GM21447 (cell line): ENCODE measurements at regions not wholly inside any gene's neighbourhood (a gene's known extent, or its start where the extent isn't known, plus 50 kb on each side); places are given as distances from the start of the nearest gene placed in this dataset.

Source experiments
- ATAC-seq: cut with Tn5 transposase; IDR thresholded peaks from one replicate; pipeline ENCODE4 v1.9.1; 2021; ENCODE audit not compliant: unreplicated experiment

DNA sequence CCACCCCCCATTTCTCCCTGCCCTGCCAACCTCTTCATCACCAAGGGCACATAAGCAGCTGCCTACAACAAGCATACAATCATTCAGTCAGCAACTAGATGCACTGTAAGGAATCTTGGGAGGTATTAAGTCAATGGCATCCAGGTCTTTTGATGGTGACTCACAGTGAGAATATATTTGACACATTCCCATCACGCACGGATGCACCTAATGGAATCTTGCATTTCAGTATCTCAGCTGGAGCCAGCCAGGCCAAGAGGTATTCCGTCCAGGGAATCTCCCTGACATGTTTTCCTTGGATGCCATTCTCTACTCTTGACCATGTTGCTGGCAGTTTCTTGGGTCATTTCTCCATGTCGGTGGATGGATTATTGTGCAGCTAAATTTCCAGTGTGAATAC, 73.9 kb upstream of the CAPRIN2 start:
- ATAC-seq, result no peak

DNA sequence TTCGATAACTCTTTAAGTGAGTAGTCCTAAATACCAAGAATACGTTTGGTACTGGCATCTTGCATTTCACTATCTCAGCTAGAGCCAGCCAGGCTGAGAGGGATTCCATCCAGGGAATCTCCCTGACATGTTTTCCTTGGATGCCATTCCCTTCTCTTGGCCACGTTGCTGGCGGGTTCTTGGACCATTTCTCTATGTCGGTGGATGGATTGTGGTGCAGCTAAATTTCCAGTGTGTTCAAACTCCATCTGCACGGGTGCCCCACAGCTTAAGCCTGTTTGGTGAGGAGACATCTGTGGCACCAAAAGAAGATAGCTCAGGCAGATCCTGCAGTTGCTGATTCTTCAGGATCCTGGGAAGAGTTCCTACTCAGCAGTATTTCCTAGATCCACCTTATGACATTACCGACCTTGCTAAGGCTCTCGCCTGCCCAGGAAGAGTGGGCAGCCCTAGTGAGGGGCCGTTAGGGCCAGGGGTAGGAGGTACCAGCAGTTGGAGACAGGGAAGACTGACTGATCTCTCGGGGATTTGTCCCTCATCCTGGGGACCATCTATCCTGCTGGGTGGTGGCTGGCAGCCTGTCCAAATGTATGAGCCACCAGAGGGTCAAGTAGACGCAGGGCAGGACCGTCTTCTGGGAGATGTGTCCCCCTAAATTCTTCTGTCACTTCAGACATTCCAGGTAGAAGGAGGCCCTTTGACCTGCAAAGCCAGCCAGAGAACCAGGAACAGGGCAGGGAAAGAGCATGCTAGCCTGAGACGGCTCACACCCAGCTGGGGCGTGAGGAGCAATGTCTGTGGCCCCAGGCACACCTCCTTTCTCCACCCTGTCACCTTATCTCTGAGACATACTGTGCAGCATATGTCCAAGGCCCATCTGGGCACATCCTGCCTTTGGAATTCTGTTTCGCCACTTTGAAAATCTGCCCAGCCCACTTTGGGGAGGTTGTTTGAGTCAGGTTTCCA, 72.6 kb upstream of the CAPRIN2 start:
- no peak for ATAC-seq

DNA sequence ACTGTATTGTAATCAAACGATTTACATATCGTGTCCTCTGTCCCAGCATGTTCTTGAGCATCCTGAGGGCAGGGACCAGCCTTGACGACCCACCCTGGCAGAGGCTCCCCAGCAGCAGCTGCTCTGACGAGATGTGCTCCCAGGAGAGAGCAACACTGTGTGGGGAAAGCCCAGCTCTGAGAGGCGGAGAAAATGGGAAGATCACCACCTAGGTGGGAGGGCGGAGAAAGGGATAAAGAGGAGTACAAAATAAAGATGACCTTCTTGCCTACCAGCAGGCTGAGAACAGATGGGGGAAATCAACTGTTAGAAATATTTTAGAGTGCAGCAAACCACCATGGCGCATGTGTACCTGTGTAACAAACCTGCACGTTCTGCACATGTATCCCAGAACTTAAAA, 71.5 kb upstream of the CAPRIN2 start:
- no peak for ATAC-seq

DNA sequence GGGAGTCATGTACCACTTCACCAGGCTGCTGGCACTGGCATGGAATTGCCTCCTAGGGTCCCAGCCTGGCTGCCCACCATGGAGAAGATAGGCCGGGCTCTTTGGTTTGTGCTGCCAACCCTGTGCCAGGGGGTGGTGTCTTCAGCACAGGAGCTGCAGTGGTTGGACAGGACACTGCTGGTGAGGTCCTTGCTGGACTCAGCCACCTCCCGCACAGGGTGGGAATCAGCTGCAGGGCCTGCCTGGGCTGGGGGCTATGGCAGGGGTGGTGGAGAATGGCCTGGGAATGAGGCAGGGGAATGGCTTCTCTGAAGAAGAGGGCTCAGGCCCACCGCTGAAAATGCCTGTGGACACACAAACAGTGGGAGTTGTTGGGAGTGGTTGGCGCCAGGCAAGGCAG, 70.6 kb upstream of the CAPRIN2 start:
- ATAC-seq, result no peak

DNA sequence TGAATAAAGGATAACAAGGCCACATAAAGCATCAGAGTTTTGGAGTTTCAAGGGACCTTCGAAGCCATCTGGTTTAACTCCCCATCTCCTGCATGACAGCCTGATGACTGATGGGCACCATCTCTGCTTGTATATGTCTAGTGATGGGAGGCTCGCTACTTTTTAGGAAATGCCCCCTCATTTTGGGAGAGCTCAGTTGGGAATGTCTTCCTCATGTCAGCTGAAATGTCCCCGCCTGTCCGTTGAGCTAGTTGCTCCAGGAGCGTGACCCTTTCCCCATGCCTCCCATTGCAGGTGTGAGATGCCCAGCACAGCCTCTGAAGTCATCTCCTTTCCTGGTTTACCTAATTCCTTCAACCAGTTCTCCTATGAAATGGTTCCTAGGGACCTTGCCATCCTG, 69.6 kb upstream of the CAPRIN2 start:
- ATAC-seq, result no peak

DNA sequence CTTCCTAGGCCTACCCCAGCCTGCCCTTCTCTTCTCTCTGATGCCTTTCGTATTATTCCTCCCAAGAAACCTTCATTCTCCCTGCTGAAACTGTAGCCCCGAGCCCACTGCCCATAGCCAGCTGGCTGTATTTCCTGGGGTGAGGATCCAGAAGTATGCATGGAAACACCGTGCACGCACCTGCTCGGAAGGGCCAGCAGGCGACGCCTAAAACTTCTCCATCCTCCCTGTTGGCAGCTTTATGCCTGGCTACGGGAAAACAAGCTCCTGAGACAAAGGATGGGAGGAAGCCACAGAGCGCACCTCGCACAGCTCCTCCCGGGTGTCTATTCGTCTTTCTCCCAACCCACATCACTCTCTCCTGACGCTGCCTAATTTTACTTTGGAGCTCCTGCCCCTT, 69.0 kb upstream of the CAPRIN2 start:
- ATAC-seq, result no peak

DNA sequence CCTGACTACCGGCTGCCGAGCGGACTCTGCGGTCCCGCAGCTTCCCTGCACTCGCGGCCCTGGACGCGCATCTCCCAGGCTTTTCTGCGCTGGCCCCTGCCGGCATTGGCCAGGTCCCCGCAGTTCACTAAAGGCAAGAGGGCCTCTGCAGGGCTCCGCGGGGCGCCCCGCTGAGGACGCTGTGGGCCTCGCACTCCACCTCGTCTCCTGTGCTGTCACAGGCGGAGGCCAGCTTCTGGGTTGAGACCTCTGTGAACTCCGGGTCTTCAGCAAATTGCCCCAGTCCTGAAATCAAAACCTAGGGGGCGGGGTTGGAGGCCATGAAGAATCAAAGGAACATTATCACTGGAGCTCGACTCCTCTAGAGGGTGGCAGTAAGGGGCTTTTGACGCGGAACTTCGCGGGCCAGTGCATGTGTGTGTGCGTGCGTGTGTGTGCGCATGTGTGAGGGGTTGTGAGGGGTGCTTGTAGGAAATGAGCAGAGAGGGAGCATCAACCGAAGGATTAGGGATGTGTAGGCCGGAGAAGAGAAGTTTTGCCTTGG, 68.5 kb upstream of the CAPRIN2 start:
- ATAC-seq, result peak; percentile 40

DNA sequence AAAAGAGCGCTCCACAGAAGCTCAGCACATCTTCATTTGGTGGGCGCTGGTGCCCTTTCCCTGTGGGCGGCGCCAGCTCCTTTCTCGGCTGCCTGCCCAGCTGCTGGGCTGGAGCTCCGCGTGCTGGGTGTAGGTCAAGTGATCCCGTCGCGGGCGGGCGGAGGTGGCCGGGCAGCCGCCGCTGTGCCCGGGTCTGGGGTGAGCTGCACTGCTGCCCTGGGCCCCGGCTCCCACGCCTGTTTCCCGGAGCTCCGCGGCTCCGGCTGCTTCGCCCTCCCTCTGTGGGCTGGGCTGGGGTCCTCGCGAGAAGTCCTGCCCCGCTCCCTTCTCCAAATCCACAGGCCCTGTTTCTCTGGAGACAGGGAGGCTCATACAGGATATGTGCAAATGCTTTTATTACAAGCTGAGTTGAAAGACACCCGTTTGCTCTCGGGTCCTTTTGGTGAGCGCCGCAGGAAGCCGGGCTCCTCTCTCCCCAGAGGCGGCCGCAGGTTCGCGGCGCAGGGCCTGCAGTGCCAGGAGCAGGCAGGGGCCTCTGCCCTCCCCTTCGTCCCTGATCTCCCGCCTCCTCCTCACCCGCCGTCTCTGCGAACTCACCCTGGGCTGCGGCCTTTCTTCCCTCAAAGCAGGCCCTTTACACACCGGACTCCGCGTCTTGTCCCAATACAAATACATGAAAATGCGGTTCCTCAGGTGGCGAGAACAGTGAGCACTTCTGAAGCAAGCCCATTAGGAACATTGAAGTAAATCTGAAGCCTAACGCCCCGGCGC, 67.8 kb upstream of the CAPRIN2 start:
- peak; percentile 66 for ATAC-seq

DNA sequence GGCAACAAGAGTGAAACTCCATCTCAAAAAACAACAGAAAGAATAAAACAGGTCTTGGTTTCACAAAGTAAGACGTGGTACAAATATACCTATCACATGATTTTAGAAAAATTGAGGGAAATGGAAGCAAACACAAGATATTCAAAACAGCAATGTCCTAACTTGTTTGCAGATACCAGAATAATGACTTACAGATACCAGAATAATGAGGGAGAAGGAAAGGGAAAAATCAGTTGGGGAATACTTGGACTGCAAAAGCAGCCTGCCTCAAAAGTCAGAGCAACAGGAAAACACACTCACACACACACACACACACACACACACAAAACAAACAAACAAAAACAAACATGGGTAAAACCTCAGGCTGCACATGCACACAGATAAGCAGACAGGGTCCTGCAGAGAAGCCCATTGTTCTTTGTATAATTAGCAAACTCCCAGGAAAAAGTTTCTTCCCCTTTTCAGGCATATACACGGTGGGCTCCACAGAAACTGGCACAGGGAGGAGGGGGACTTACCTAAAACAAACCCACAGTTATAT, 65.7 kb upstream of the CAPRIN2 start:
- ATAC-seq, result no peak

DNA sequence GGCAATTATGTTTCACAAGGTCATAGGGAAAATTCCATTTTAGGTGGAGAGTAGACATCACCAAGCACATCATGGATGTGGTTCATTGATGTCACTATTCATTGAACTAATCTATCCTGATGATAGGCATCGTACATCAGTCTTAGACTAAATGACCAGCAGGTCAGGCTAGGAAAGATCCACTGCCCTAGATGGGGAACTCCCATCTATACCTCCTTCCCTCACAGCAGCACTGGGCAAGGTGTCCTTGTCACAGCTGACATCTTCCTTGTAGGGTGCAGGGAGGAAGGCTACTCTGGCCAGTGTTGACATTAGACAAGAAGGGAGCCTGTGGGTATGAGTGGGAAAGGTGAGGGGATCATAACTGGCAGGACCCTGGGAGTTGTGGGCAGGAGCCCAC, 63.8 kb upstream of the CAPRIN2 start:
- ATAC-seq, result no peak

DNA sequence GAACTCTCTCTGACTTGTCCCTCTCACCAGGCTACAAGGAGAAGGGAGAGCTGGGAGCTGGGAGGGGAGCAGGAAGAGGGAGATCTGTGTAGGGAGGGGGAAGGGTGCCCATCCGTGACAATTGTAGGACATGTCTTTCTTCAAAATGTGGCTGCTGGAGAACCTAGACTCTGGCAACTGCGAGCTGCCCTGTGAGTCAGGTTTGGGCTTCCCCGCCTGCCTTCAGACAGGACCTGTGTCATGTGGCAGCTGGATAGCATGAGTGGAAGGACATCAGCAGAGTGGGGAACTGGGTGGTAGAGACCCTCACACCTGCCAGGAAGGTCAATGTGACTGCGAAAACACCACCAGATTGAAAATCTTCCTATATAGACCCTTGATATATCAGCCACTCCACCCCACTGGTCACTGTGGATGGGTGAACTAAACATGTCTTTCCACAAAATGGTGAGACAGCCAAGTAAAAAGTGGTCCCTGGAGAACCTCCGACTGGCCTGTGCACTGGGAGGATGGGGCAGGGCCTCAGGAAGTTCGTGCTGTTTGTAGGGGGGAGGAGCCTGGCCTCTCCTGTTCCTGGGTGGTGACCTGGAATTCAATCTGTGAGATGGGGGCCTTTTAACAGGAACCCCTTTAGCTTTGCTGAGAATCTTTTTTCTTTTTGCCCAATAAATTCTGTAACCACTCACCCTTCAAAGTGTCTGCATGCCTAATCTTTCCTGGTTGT, 62.2 kb upstream of the CAPRIN2 start:
- ATAC-seq, result no peak

DNA sequence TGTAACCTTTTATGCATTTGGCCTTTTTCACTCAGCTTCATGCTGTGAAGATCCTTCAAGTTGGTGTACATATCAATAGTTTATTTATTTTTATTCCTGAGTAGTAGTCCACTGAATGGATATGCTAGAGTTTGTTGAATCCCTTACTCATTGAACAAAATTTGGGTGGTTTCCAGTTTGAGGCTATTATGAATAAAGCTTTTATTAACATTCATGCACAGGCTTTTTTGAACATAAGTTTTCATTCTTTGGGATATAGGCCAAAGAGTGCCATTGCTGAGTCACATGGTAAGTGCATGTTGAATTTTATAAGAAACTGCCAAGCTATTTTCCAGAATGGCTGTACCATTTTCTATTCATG, 59.5 kb upstream of the CAPRIN2 start:
- no peak for ATAC-seq

DNA sequence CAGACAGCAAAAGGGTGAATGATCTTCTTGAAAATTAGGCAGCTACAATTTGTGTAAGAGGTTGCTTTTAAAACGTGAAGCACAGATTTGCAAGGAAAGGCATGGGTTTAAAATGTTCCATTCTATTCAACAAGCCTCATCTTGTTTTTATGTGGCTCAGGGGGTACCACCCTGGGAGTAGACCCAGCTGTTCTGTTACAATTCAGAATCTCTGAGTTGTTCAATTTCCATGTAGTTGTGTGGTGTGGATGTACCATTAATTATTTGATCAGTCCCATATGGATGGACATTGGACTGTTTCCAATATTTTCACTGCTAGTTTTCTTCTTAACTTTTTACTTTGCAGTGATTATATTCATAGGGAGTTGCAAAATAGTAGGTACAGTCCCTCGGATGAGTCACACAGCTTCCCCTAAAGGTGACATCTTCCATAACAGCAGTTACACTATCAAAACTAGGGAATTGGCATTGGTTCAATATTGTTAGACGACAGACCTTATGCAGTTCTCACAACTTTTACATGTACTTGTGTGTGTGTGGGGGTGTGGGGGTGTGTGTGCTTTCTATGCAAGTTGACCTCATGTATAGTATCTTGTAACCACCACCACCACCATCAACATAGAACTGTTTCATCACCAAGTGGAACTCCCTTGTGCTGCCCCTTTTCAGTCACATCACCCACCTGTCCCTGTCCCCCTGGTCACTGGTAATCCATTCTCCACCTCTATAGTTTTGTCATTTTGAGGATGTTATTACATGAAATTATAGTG, 59.0 kb upstream of the CAPRIN2 start:
- ATAC-seq, result no peak

DNA sequence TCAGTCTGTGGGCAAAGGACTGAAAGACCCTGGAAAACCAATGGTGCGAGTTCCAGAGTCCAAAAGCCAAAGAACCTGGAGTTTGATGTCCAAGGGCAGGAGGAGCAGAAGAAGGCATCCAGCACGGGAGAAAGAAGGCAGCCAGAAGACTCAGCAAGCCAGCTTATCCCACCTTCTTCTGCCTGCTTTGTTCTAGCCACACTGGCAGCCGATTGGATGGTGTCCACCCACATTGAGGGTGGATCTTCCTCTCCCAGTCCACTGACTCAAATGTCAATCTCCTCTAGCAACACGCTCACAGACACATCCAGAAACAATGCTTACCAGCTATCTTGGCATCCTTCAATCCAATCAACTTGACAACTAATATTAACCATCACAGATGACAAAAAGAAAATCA, 57.2 kb upstream of the CAPRIN2 start:
- ATAC-seq, result no peak

DNA sequence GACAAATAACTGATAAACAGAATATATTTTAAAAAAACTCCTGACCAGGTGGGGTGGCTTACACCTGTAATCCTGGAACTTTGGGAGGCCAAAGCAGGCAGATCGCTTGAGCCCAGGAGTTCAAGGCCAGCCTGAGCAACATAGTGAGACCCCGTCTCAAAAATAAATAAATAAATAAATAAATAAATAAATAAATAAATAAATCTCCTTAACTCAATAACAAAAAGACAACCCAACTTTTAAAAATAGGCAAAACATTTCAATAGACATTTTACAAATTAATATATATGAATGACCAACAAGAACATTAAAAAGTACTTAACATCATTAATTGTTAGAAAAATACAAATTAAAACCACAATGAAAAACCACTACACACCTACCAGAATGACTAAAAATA, 56.2 kb upstream of the CAPRIN2 start:
- ATAC-seq, result no peak

DNA sequence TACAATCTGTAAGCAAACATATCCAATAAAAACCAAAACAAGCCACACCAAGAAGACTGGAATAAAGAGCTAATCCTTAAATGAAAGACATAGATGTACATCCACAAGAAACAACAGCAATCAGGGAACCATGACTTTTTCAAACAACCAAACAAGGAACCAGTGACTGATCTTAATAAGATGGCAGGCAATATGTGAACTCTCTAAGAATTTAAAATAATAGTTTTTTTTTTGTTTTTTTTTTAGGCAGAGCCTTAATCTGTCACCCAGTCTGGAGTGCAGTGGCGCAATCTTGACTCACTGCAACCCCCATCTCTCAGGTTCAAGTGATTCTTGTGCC, 52.9 kb upstream of the CAPRIN2 start:
- ATAC-seq, result no peak

DNA sequence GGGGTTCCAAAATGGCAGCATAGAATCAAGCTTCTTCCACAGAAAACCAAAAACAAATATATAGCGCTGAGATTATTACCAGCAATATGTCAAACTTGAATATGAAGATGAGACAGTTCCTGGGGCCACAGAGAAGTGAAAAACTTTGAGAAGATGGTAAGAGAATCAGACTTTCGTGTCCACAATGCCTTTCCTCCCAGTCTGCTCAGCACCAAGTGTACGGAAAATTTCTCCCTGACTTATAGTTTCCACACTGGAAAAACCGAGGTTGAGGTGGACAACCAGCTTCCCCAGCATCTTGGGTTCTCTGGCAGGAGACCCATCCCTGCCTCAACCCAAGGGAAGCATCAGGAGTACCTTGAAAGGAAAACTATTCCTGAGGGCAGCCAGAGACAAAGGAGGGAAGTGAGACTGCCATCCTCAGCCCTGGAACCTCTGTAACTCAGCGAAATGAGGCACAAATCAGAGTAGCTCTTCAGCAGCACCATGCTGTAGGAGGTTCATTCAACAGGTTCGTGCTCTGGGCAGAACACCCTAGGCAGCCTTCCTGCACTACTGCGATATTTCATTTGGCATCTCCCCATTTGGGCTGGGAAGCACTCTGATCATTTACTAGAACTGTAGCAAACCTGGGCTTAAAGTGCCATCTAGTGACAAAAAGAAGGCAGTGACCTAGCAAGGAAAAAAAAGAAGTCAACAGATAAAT, 52.4 kb upstream of the CAPRIN2 start:
- peak; percentile 53 for ATAC-seq

DNA sequence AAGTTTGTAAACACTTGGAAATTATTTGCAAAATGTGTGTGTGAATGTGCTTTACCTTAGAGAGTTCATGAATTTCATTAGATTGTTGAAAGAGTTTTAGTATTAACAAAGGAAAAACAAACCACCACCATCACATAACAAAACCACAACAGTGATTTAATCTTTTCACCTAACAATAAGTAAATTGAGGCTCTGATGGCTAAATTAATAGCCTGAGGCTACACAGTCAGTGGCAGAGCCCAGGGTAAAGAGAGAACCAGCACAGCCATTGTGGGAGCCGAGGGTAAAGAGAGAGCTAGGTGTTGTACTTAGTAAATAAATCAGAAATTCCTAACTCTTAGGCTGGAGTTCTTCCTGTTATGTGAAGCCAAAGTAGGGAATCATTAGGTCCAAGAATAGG, 51.2 kb upstream of the CAPRIN2 start:
- no peak for ATAC-seq
